HuH-7 (cell line): ENCODE measurements at regions not wholly inside any gene's neighbourhood (a gene's known extent, or its start where the extent isn't known, plus 50 kb on each side); places are given as distances from the start of the nearest gene placed in this dataset.

Experiments
- DNase-seq: peaks from one replicate; pipeline ENCODE4 v3.0.0; 2011; ENCODE audit warnings: low spot score

DNA sequence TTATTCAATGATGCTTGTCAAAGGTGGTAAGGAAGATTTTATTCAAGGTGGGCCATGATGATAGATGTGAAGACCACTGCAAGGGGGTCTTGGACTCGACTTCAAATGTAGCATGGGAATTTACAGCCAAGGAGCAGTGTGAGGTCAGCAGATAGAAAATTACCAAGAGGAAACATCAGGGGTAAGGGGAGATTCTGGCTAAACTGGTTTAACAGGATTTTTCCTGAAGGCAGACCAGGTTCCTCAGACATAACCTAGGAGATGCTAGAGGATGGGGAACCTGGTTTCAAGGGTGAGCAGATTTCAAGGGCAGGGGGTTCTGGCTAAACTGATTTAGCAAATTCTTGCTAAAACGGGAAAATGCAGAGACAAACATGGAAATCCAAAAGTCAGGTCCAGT lies 464.9 kb downstream of the TAFA4 start:
- DNase-seq = no peak

DNA sequence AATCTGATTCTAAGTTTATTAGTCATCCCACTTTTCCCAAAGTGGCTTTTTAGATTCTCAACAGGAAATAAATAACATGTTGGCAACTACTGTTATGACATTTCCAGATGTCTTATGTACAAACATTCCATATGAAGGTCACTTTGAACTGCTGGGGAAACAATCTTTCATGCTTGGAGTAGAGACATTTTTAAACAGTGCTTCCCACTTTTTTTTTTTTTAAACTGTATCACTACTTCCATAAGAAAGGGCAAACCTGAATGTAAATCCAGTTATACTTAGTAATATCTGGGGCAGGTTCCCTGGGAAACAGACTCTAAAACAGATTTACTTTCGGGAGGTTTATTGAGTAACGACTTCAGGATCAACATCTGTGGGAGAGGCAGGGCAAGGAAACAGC lies 473.8 kb downstream of the TAFA4 start:
- no peak for DNase-seq

DNA sequence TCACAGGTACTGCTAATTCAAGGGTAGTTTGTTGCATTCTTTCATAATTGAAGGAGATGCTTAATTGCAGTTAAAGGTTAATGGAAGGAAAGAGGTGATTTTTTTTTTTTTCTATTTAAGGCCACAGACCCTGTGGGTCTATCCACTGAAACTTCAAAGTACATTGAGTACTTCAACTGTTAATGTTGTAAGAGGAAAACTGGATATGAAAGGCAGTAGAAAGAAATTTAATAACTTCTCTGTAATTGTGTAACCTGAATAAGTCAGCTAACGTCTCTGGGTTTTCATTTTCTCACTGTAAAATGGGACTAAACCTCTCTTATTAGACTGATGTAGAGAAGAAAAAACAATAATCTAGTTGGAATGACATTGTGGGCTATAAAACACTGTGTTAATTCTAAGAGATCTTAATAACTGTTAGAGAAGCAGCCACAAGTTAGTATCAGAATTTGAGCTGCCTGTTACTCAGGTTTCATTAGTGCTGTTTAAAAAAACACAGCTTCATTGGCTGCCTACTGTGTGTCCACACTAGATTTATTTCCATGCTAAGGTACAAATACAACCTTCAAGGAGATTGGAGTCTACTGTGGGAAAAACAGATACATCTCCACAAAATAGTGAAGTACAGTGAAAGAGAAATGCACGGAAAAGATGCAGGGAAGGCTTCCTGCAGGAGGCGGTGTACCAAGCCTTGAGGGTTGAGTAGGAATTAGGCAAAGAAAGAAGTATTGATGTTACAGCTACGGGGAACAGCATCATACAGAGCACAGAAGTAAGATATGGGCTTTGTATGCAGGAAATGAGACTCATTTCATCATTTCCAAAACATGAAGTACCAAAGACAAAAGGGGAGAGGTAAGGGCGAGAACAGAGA lies 483.6 kb downstream of the TAFA4 start:
- no peak for DNase-seq

DNA sequence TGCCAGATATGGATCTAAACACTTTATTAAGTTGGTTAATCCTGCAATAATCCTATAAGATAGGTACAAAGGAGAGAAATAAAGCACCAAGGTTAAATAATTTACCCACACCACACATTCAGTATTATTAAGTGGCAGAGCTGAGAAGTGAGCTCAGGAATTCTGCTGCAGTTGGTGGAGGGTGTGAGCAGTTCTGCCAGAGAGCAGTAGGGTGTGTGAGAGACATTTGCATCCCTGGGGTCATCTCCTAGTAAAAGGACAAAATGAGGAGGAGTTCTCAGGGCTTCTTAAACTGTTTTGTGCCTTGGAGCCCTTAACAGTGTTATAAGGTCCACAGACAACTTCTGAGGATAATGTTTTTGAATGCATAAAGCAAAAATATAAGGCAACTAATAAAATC lies 484.5 kb downstream of the TAFA4 start:
- DNase-seq = no peak

- no peak for DNase-seq
Observed at GRCh38 chr3:68441054-68441453, 491.3 kb downstream of the TAFA4 start.

DNA sequence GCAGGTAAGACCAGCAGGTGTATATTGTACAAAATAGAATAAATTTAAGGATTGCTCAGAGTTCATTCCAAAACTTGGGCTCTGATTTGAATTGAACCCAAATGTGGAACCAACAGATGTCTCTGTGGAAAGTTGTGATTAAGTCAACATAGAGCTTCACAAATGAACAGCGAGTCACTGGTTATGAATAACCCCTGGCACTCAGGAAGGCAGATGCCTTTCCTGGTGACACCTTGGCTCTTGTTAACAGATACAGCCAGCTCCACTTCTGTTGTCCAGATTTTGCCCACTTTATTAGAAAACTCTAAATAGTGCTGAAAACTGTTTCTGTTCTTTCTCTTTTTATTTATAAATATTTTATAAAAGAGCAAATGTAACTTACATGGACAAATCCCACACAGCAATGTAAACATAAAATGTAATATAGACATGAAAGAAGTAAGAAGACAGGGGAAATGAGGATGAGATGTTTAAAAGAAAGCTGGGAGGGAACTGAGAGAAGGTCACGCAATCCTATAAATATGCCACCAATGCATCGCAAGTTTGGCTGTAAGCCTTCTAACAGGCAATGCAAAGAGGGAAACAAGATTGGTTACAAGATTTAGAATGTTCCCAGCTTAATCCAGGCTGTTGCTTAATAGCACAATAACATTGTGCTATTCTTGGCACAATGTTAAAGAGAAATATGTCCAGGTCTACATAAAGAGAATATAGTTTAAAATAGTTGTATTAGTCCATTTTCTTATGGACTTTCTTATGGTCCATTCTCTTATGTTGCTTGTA lies 495.5 kb downstream of the TAFA4 start:
- no peak for DNase-seq

DNA sequence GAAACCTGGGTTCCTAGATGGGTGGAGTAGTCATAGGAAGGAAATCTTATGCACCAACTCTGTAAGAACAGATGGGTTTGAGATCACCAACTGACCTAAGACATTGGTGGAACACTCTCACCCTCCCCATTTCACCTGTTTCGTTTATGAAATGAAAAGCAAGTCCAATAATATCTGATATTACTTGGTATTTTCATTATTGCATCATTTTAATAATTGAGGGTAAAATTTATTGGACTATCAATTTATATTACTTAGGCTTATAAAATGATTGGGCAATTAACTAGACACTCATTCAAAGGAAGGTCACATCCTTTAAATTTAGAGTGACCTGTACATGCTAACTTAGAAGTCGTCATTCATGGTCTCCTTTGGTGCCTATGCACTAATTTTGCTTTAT lies 503.9 kb downstream of the TAFA4 start:
- DNase-seq = no peak

- no peak for DNase-seq
Observed at GRCh38 chr3:68424796-68425460, 507.4 kb downstream of the TAFA4 start.

DNA sequence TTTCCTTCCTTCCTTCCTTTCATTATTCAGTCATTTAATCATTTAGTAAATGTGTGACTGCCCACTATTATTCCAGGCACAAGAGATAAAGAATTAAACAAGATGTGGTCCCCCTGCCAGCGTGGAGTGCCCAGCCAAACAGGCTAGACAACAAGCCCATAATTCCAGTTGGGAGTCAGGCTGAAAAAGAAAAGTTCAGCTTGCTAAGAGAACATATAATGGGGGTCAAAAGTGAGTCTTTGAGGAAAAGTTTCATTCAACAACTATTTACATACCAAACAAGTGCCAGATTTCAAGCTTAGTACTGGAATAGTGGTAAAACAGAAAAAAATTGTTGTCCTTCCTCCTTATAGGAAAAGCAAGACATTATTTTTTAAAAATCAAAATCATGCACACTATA lies 523.7 kb downstream of the TAFA4 start:
- no peak for DNase-seq

DNA sequence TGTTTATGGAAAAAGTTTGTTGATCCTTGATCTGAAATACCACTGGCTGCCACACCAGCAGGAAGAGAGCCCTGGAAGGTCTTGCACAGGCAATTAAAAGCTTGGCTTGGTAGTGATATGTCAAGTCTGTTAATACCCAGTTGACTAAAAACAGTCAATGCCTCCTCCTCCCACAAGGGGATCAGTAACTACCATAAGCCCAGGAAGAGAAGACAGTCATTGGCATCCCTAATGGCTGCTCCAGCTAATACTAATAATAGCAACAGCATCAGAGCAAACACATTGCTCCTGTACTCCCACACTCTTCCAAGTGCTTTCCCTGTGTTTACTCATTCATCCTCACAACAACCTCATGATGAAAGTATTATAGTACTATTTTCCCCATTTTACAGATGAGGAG lies 528.6 kb downstream of the TAFA4 start:
- DNase-seq = no peak

DNA sequence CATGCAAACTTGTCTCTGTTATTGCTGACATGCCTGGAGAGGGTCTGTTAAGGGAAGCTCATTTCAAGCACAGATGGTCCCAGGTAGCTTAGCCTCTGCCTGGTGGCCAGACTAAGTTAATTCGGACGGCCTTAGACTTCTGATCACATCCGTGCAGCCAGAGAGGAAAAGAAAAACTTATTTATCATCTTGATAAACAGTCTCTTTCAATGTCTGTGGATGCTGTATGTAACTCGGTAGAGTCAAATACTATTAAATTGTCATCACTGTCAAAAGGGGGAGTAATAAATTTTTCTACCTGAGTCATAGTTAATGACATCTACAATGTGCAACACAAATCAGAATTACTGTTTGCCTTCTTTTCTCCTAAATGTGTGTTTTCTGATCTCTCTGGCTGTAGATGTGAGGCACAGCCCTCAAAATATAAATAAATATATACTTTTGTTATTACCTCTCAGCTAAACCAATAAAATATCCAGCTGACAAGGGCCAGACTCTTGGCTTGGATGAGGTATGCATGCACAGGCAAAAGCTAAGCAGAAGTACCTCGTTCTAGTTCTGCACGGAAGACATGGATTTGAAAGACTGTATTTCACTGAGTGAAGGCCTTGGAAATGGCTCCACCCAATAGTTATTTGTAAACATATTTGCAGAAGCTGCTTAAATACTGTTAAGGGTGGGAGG lies 530.0 kb downstream of the TAFA4 start:
- no peak for DNase-seq

GRCh38 chr3:68378631-68379030 lies 553.7 kb downstream of the TAFA4 start:
- no peak for DNase-seq

DNA sequence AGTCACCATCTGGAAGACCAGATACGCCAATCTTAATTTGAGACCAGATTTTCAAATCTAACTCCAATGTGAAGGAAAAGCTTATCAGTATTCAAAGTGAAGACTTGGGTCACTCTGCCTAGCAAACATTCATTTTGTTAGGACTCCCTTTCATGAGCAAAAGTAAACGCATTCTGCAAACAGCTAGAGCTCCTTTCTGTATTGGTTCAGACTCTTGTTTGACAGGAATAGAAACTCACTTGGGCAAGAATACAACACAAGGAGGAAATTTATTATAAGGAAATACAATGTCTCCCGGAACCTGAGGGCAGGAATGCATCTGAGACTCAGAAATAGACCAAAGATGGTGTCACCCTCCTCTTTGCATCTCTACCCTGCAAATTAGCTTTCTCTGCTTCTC lies 558.6 kb downstream of the TAFA4 start:
- no peak for DNase-seq

- no peak for DNase-seq
Observed at GRCh38 chr3:68363796-68364195, 568.6 kb downstream of the TAFA4 start.

DNA sequence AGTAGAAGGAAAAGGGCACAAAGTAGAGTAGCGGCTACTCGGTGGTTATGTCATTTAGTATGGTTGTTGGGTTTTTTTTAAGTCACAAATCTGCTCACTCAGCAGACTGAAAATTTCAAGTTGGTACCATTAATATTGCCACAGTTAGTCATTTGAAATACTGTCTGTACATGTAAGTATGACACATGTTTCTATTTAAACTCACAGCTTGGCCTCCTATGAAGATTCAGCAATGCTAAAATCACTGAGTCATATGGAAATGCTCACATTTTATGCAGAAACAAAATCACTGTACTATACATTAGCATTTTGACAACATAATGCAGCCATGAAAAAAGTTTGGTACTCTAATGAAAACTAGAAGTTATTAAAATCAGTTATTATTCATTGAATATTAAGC lies 571.9 kb downstream of the TAFA4 start:
- no peak for DNase-seq

- DNase-seq = no peak
Observed at GRCh38 chr3:68345781-68346180, 586.6 kb downstream of the TAFA4 start.

DNA sequence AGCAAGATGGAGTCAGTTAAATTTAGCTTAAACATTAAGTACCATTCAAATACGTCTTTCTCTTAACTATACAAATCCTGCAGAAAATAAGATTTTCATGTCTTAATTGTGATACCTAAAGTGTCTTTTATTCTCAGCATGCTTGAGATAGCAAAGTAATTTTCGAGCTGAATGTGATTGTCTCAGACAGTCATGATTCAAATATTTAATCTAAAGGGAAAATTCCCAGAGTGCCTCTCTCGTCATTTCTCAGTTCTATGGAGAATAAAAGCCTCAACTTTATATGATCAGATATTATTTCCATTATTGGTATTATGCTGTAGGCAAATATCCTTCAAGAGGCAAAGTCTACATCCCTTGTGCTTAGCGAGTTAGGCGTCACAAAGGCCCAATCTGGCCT lies 589.9 kb downstream of the TAFA4 start:
- DNase-seq = no peak

DNA sequence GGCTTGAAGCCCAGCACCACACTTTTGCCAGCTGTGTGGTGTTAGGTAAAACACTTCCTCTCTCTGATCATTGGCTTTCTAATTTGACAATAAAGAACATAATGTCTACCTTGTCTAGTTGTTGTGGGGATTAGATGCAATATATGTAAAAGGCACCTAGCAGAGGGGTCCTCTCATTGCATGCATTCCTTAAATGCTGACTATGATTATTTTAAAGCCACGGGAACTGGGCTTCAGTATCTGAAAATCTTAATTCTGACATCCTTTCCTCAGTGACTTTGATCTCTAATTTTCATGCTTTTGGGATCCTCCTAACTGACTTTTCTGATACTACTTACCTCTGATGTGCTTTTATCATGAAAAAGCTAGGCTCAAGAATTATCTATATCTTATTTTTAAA lies 596.3 kb downstream of the TAFA4 start:
- DNase-seq = no peak

DNA sequence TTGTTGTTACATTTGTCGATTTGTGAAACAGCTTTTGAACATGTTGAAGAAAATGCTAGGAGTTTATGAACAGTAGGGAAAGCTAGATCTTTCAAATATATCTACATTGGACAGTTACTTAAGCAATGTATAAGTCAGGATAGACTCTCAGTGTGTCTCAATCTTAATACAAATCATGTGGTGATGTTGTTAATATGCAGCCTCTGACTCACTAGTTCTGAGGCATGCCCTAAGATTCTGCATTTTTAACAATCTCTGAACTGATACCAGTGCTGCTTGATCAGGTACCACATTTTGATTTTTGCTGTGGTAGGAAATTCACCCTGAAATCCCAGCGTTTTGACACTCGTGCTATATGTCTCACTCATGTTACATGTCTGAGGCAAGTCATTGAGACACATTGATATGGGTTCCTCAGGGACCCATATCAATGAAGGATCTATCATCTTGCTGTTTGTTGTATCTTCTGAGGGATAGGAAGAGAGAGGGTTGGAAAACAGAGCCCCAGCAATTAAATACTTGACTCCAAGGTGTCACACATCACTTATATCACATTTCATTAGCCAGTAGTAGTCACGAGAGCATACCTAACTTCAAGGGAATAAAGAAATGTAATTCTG lies 597.9 kb downstream of the TAFA4 start:
- DNase-seq = no peak

GRCh38 chr3:68328049-68328448 lies 604.3 kb downstream of the TAFA4 start:
- no peak for DNase-seq

- no peak for DNase-seq
Observed at GRCh38 chr3:68315964-68316363, 616.4 kb downstream of the TAFA4 start.

- no peak for DNase-seq
Observed at GRCh38 chr3:68315546-68315945, 616.8 kb downstream of the TAFA4 start.
